ENCODE measurements at regions not wholly inside any gene's neighbourhood (a gene's known extent, or its start where the extent isn't known, plus 50 kb on each side); places are given as distances from the start of the nearest gene placed in this dataset.

GRCh38 chr2:187922846-187923245 is 368.6 kb upstream of the TFPI start:
- TF ChIP-seq POLR2AphosphoS5 (IDR thresholded peaks at IDR 0.05; ENCODE audit: borderline replicate concordance, low read depth, low read length) = no peak
- TF ChIP-seq EZH2 (IDR thresholded peaks at IDR 0.05) = no peak
- no peak for TF ChIP-seq FOXP2 (optimal IDR thresholded peaks at IDR 0.05; ENCODE audit: control extremely low read depth, extremely low read length, insufficient read depth)
